GM12878 (cell line): ENCODE measurements at regions not wholly inside any gene's neighbourhood (a gene's known extent, or its start where the extent isn't known, plus 50 kb on each side); places are given as distances from the start of the nearest gene placed in this dataset.

Source experiments
- ATAC-seq: fragments of 200-7000 bp; cut with Tn5 transposase; 3 replicates; pipeline ENCODE4 v1.9.1; 2020; ENCODE audit warnings: mild to moderate bottlenecking, moderate library complexity
- BruUV-seq: library from RNA; stranded (reverse); fragments of 400-500 nt; replicated peaks from 2 replicates; lab custom pipeline; 2021; lab: Mats Ljungman, UMichigan
- CTCF ChIA-PET: fragments of 300-600 bp; sonication (Branson Sonifier 250); formaldehyde crosslinking; extraction: SDS; loops from one replicate; lab custom pipeline; 2021; ENCODE audit warnings: inconsistent platforms; lab: Yijun Ruan, JAX
- POLR2A ChIA-PET: fragments of 350-600 bp; formaldehyde crosslinking; extraction: SDS; loops from one replicate; lab custom pipeline; 2021; ENCODE audit warnings: inconsistent platforms; lab: Charles Lee
- RAD21 ChIA-PET: fragments of 300-600 bp; sonication (Branson Sonifier 250); formaldehyde crosslinking; loops from one replicate; lab custom pipeline; 2023; ENCODE audit warnings: antibody characterized with exemption; ENCODE audit not compliant: unreplicated experiment; lab: Charles Lee
- SMC1A ChIA-PET: fragments of 300-600 bp; sonication (Branson Sonifier 250); formaldehyde crosslinking; loops from one replicate; lab custom pipeline; 2023; ENCODE audit not compliant: unreplicated experiment, uncharacterized antibody; lab: Charles Lee
- DNase-seq: peaks from one replicate; pipeline ENCODE4 v3.0.0-alpha.2; 2011; ENCODE audit warnings: low read depth, low spot score
- FAIRE-seq: peaks from 3 replicates; lab custom pipeline; 2011; peaks lifted over from hg19 to GRCh38; lab: Jason Lieb, UNC
- H2AFZ ChIP-seq: 2 replicates; pipeline ENCODE4 v1.6.0; 2011; ENCODE audit warnings: low read depth, low read length, control low read depth; ENCODE audit not compliant: control insufficient read depth
- H3K27ac ChIP-seq: 2 replicates; pipeline ENCODE4 v1.5.1; 2011; ENCODE audit warnings: control low read depth; ENCODE audit not compliant: control insufficient read depth, insufficient read depth
- H3K27me3 ChIP-seq, 2 experiments: replicated peaks in 1 of 2; 2 replicates each; pipeline versions ENCODE4 v1.6.0 to v1.6.1; 2011; ENCODE audit warnings: low read length in 1 of 2; ENCODE audit not compliant: control insufficient read depth in 2 of 2, insufficient read depth in 2 of 2
- H3K36me3 ChIP-seq, 2 experiments: 2 replicates each; pipeline ENCODE4 v1.5.1; 2011; ENCODE audit warnings: low read length in 1 of 2; ENCODE audit not compliant: control insufficient read depth in 2 of 2, insufficient read depth in 2 of 2
- H3K4me1 ChIP-seq: 2 replicates; pipeline ENCODE4 v1.6.1; 2011; ENCODE audit warnings: mild to moderate bottlenecking, low read length, moderate library complexity, mixed read lengths; ENCODE audit not compliant: control insufficient read depth, insufficient read depth
- H3K4me2 ChIP-seq: 2 replicates; pipeline ENCODE4 v1.6.0; 2011; ENCODE audit warnings: control low read depth; ENCODE audit not compliant: control insufficient read depth, insufficient read depth
- H3K4me3 ChIP-seq: fragments of 200-600 bp; sonication (generic); 2 replicates; pipeline ENCODE4 v1.5.1; 2016
- H3K79me2 ChIP-seq: 2 replicates; pipeline ENCODE4 v1.6.0; 2011; ENCODE audit warnings: low read length; ENCODE audit not compliant: control insufficient read depth, insufficient read depth
- H3K9ac ChIP-seq: 2 replicates; pipeline ENCODE4 v1.8.0; 2011; ENCODE audit warnings: low read length, control low read depth, mixed read lengths; ENCODE audit not compliant: control insufficient read depth, insufficient read depth
- H3K9me3 ChIP-seq: replicated peaks from 3 replicates; pipeline ENCODE4 v1.5.1; 2011; ENCODE audit warnings: mild to moderate bottlenecking, low read length; ENCODE audit not compliant: control insufficient read depth, insufficient read depth
- H4K20me1 ChIP-seq: 2 replicates; pipeline ENCODE4 v1.6.0; 2011; ENCODE audit not compliant: control insufficient read depth, insufficient read depth
- CREB1 ChIP-seq: IDR thresholded peaks from 2 replicates; pipeline ENCODE4 v1.6.1; 2012; ENCODE audit warnings: low read depth, mild to moderate bottlenecking, inconsistent platforms
- EP300 ChIP-seq, 2 experiments: fragments of 150-350 bp in 1 of 2; IDR thresholded peaks; 2 replicates each; pipeline ENCODE4 v1.6.1; 2011 to 2012; ENCODE audit warnings: low read depth in 2 of 2, low read length in 2 of 2, borderline replicate concordance in 1 of 2, improper control_type of control experiment in 1 of 2, inconsistent platforms in 1 of 2; ENCODE audit not compliant: control insufficient read depth in 1 of 2
- HDAC2 ChIP-seq: fragments of 200-600 bp; sonication (generic); IDR thresholded peaks from 2 replicates; pipeline ENCODE4 v1.6.1; 2017
- MYC ChIP-seq: IDR thresholded peaks from 2 replicates; pipeline ENCODE4 v1.6.1; 2011; ENCODE audit warnings: mild to moderate bottlenecking, low read length, moderate library complexity, inconsistent platforms; ENCODE audit not compliant: insufficient read depth, insufficient replicate concordance, insufficient read length, severe bottlenecking
- POLR2A ChIP-seq: IDR thresholded peaks from 2 replicates; pipeline ENCODE4 v1.6.1; 2011; ENCODE audit warnings: low read depth, mild to moderate bottlenecking, low read length
- TBL1XR1 ChIP-seq: IDR thresholded peaks from 2 replicates; pipeline ENCODE4 v1.6.1; 2012; ENCODE audit warnings: low read depth, low read length, improper control_type of control experiment
- USF1 ChIP-seq: IDR thresholded peaks from 2 replicates; pipeline ENCODE4 v1.6.1; 2011; ENCODE audit warnings: borderline replicate concordance, low read depth, mild to moderate bottlenecking, moderate library complexity, mixed read lengths, low read length; ENCODE audit not compliant: insufficient read depth; ENCODE audit errors: extremely low read length
- ZBTB33 ChIP-seq: fragments of 450-650 bp; IDR thresholded peaks from 2 replicates; pipeline ENCODE4 v1.6.1; 2017; ENCODE audit warnings: mild to moderate bottlenecking
- WGBS: methylation state at CpG from one replicate; pipeline ENCODE4 v1.1.6; 2016; ENCODE audit warnings: low lambda C conversion rate; ENCODE audit not compliant: insufficient replicate concordance, insufficient coverage; ENCODE audit errors: missing lambda C conversion rate; 5-methylcytosine and 5-hydroxymethylcytosine counted together
- in situ Hi-C: fragments of 300-500 bp; cut with MboI; formaldehyde crosslinking; loops from 9 replicates; pipeline ENCODE4 v1.14.3; 2018; ENCODE audit warnings: mixed read lengths
- intact Hi-C: fragments of 100-400 bp; cut with micrococcal nuclease; formaldehyde crosslinking; loops from one replicate; pipeline ENCODE4 v1.14.2; 2022; ENCODE audit not compliant: unreplicated experiment

GRCh38 chr17:73706858-73707257, 62.6 kb upstream of the SDK2 start:
- CTCF ChIA-PET = interaction anchor here (2.0 kb wide), 1 partner anchor 277 kb away, joined by 6 read pairs; no protein-coding TSS in a partner anchor

More at GRCh38 chr17:73706858-73707257, 62.6 kb upstream of the SDK2 start:
- ChIA-PET SMC1A (no interaction called here), POLR2A (no interaction called here), RAD21 (no interaction called here)
- Histone ChIP-seq H3K4me2 (no peak overlapping the region), H3K27ac (no peak overlapping the region), H3K36me3 (no peaks in the 10 kb centered on the region), H2AFZ (no peak overlapping the region), H3K79me2 (no peaks in the 10 kb centered on the region), H3K4me1 (no peaks in the 10 kb centered on the region; the same call in 1 of the 2 replicates), H4K20me1 (no peaks in the 10 kb centered on the region), H3K4me3 (no peak overlapping the region), H3K9me3 (no peaks in the 10 kb centered on the region; the same call in 1 of the 3 replicates), H3K27me3 (no peaks in the 10 kb centered on the region), H3K9ac (no peak overlapping the region)
- intact Hi-C loops = no loop called here
- in situ Hi-C loops = loop anchor here (5.0 kb wide), 1 partner anchor 270 kb away; no protein-coding TSS in a partner anchor
- no peak for FAIRE-seq
- no peak for DNase-seq
- no TSS peak for BruUV-seq
- no peak for TF ChIP-seq MYC
- no peak for TF ChIP-seq CREB1
- TF ChIP-seq ZBTB33 = no peak
- no peak for TF ChIP-seq USF1
- no peak for TF ChIP-seq HDAC2
- no peak for TF ChIP-seq TBL1XR1
- TF ChIP-seq EP300 (IDR thresholded peaks at IDR 0.05; ENCODE audit: borderline replicate concordance in 1 of 2, control insufficient read depth in 1 of 2, low read depth in 2 of 2, low read length in 2 of 2) = no peak
- TF ChIP-seq POLR2A = no peak
- 25% methylated on average over 9 of the region's 9 CpGs for WGBS
- no peak for ATAC-seq
